GM23248 (cell line): ENCODE measurements at regions not wholly inside any gene's neighbourhood (a gene's known extent, or its start where the extent isn't known, plus 50 kb on each side); places are given as distances from the start of the nearest gene placed in this dataset.
"Not testable (repeated sequence)": the region's sequence is repeated elsewhere in the genome, so short reads cannot be mapped to it uniquely, and the experiment has no call there.

Experiments
- DNase-seq: peaks from one replicate; pipeline ENCODE4 v3.0.0-alpha.2; 2015
- H2AFZ ChIP-seq: fragments of 200-600 bp; sonication (generic); 2 replicates; pipeline ENCODE4 v1.6.1; 2016; ENCODE audit warnings: antibody characterized with exemption
- H3F3A ChIP-seq: fragments of 200-600 bp; sonication (generic); 2 replicates; pipeline ENCODE4 v1.6.1; 2016; ENCODE audit warnings: mild to moderate bottlenecking, antibody characterized with exemption, mixed run types; ENCODE audit not compliant: insufficient read depth
- H3K27ac ChIP-seq: fragments of 200-600 bp; sonication (generic); 2 replicates; pipeline ENCODE4 v1.5.1; 2016; ENCODE audit warnings: mild to moderate bottlenecking
- H3K27me3 ChIP-seq: fragments of 200-600 bp; sonication (generic); replicated peaks from 2 replicates; pipeline ENCODE4 v1.6.1; 2016; ENCODE audit warnings: mild to moderate bottlenecking; ENCODE audit not compliant: insufficient read depth
- H3K36me3 ChIP-seq: fragments of 200-600 bp; sonication (generic); 2 replicates; pipeline ENCODE4 v1.6.1; 2016; ENCODE audit warnings: low read depth, mild to moderate bottlenecking
- H3K4me1 ChIP-seq: fragments of 200-600 bp; sonication (generic); 2 replicates; pipeline ENCODE4 v1.6.1; 2016; ENCODE audit warnings: mild to moderate bottlenecking; ENCODE audit not compliant: insufficient read depth
- H3K4me2 ChIP-seq: fragments of 200-600 bp; sonication (generic); one replicate; pipeline ENCODE4 v1.6.1; 2016; ENCODE audit warnings: mild to moderate bottlenecking; ENCODE audit not compliant: unreplicated experiment
- H3K4me3 ChIP-seq: fragments of 200-600 bp; sonication (generic); 2 replicates; pipeline ENCODE4 v1.5.1; 2016; ENCODE audit warnings: mild to moderate bottlenecking
- H3K79me2 ChIP-seq: fragments of 200-600 bp; sonication (generic); 2 replicates; pipeline ENCODE4 v1.6.1; 2016; ENCODE audit warnings: mild to moderate bottlenecking; ENCODE audit not compliant: insufficient read depth
- H3K9ac ChIP-seq: fragments of 200-600 bp; sonication (generic); 2 replicates; pipeline ENCODE4 v1.6.1; 2016; ENCODE audit warnings: mild to moderate bottlenecking
- H3K9me2 ChIP-seq: fragments of 200-600 bp; sonication (generic); 2 replicates; pipeline ENCODE4 v1.6.1; 2016; ENCODE audit warnings: mixed run types, mild to moderate bottlenecking, moderate library complexity; ENCODE audit not compliant: insufficient read depth
- H3K9me3 ChIP-seq: fragments of 200-600 bp; sonication (generic); one replicate; pipeline ENCODE4 v1.6.1; 2017; ENCODE audit warnings: low read depth
- H4K20me1 ChIP-seq: fragments of 200-600 bp; sonication (generic); 2 replicates; pipeline ENCODE4 v1.6.0; 2016; ENCODE audit not compliant: insufficient read depth
- EZH2 ChIP-seq: fragments of 200-600 bp; sonication (generic); IDR thresholded peaks from 2 replicates; pipeline ENCODE4 v1.6.1; 2018; ENCODE audit warnings: antibody characterized with exemption, mild to moderate bottlenecking; ENCODE audit not compliant: insufficient read depth, poor library complexity, severe bottlenecking
- EZH2phosphoT487 ChIP-seq: fragments of 200-600 bp; sonication (generic); IDR thresholded peaks from 2 replicates; pipeline ENCODE4 v1.6.1; 2018; ENCODE audit warnings: antibody characterized with exemption, moderate library complexity, mild to moderate bottlenecking, low read depth; ENCODE audit not compliant: insufficient read depth
- WGBS, 2 experiments: methylation state at CpG; one replicate each; pipeline ENCODE4 v1.1.6; 2015 to 2017; ENCODE audit warnings: low lambda C conversion rate in 2 of 2, low coverage in 1 of 2; ENCODE audit errors: missing lambda C conversion rate in 2 of 2; 5-methylcytosine and 5-hydroxymethylcytosine counted together
- in situ Hi-C: fragments of 300-500 bp; cut with MboI; formaldehyde crosslinking; loops from 2 replicates; pipeline ENCODE4 v1.15.0; 2020

- H3K9ac ChIP-seq, H3K9me3 ChIP-seq, H3F3A ChIP-seq, H3K9me2 ChIP-seq, in situ Hi-C loops, H3K4me2 ChIP-seq, DNase-seq, H3K36me3 ChIP-seq, H3K4me1 ChIP-seq, H3K27ac ChIP-seq, H3K4me3 ChIP-seq, H3K79me2 ChIP-seq, H2AFZ ChIP-seq, H4K20me1 ChIP-seq: not testable (repeated sequence)
- 71 to 81% methylated on average over 2 of the region's 2 CpGs for WGBS, 2 experiments
- H3K27me3 ChIP-seq = peaks cover 10% of the 10 kb centered on the region; the same call in 1 of the 2 replicates
Measured at GRCh38 chr1:117314951-117315350, 52.3 kb upstream of the MAN1A2 start.

DNA sequence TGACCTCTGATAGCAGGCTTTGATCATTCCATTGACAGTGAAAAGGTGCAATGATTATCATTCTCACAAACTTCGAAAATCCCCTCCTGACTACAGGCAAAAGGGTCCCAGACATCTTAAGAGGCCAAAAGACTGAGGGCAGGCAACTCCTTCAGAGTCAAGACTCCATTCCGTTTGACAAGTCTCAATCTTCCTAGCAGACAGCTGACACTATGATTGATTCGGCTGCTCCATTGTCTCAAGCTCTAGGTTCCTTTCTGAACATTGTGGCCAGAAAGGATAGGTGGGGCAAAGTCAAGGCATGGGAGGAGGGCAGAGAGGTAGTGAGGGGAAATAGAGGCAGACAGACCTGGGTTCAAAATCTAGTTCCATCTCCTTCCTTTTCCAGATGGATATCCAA lies 53.7 kb upstream of the MAN1A2 start:
- 43 to 54% methylated on average over 3 of the region's 3 CpGs for WGBS, 2 experiments
- Histone ChIP-seq H3K4me3 (no peak overlapping the region), H3K4me2 (no peak overlapping the region), H3K9me3 (no peaks in the 10 kb centered on the region), H3F3A (no peaks in the 10 kb centered on the region), H3K4me1 (0 out of 2 replicates have a peak, but pooled peaks cover 3% of the 10 kb centered on the region), H3K27ac (no peak overlapping the region), H3K36me3 (no peaks in the 10 kb centered on the region), H3K27me3 (no peaks in the 10 kb centered on the region; the same call in none of the 2 replicates), H3K79me2 (no peaks in the 10 kb centered on the region), H3K9me2 (no peaks in the 10 kb centered on the region), H3K9ac (no peak overlapping the region), H2AFZ (no peak overlapping the region), H4K20me1 (no peaks in the 10 kb centered on the region)
- in situ Hi-C loops = no loop called here
- TF ChIP-seq EZH2phosphoT487 = no peak
- TF ChIP-seq EZH2 = no peak
- no peak for DNase-seq

- H3K36me3 ChIP-seq = no peaks in the 10 kb centered on the region
- H4K20me1 ChIP-seq = no peaks in the 10 kb centered on the region
- H3K9me3 ChIP-seq = no peaks in the 10 kb centered on the region
- no peak overlapping the region for H3K27ac ChIP-seq
- peak; percentile 75 for DNase-seq
- H3K27me3 ChIP-seq = no peaks in the 10 kb centered on the region; the same call in 1 of the 2 replicates
- no peak overlapping the region for H3K4me3 ChIP-seq
- H3K79me2 ChIP-seq = no peaks in the 10 kb centered on the region
- WGBS, 2 experiments = 19 to 23% methylated on average over 4 of the region's 4 CpGs
- H3K9me2 ChIP-seq = no peaks in the 10 kb centered on the region
- no peak overlapping the region for H3K4me2 ChIP-seq
- no peak overlapping the region for H3K9ac ChIP-seq
- 0 out of 2 replicates have a peak, but pooled peaks cover 3% of the 10 kb centered on the region for H3K4me1 ChIP-seq
- no peaks in the 10 kb centered on the region for H3F3A ChIP-seq
- in situ Hi-C loops = no loop called here
- no peak overlapping the region for H2AFZ ChIP-seq
- TF ChIP-seq EZH2 (no peak), EZH2phosphoT487 (no peak)
Measured at GRCh38 chr1:117312453-117313138, 54.7 kb upstream of the MAN1A2 start.

DNA sequence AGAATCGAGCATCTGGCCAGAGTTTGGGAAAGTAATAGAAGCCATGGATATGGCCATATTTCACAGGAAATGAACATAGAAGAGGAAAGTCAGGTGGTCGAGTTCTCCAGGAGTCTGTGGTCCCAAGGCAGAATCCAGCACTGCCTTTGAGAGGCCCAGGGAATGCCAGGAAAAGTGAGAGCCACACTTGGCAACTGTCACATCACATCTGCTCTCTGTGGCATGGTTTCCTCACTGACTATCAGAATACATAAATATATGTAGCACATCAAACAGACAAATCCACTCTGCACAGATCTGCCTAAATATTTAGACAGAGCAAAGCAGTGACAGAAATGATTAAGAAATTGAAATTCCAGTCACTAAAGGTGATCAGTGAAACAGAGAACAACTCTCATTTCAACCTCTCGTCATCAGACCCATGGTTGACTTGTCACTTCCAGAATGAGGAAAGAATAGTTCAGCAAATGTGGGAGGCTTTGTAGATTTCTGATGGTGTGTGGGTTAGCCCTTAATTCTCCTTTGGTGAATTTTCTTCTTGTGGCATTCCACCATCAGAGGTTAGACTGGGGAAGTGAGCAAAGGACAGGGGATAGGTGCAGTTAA lies 58.8 kb upstream of the MAN1A2 start:
- Histone ChIP-seq H3K9me3 (no peaks in the 10 kb centered on the region), H3K4me2 (no peak overlapping the region), H4K20me1 (no peaks in the 10 kb centered on the region), H3K27ac (no peak overlapping the region), H3K4me1 (0 out of 2 replicates have a peak, but pooled peaks cover 3% of the 10 kb centered on the region), H3F3A (no peaks in the 10 kb centered on the region), H3K79me2 (no peaks in the 10 kb centered on the region), H3K9ac (no peak overlapping the region), H3K4me3 (no peak overlapping the region), H3K9me2 (no peaks in the 10 kb centered on the region), H3K36me3 (no peaks in the 10 kb centered on the region), H3K27me3 (no peaks in the 10 kb centered on the region; the same call in 1 of the 2 replicates), H2AFZ (no peak overlapping the region)
- TF ChIP-seq EZH2 (no peak), EZH2phosphoT487 (no peak)
- in situ Hi-C loops = no loop called here
- 33 to 39% methylated on average over 3 of the region's 3 CpGs for WGBS, 2 experiments
- no peak for DNase-seq
